ENCODE measurements at regions not wholly inside any gene's neighbourhood (a gene's known extent, or its start where the extent isn't known, plus 50 kb on each side); places are given as distances from the start of the nearest gene placed in this dataset.

DNA sequence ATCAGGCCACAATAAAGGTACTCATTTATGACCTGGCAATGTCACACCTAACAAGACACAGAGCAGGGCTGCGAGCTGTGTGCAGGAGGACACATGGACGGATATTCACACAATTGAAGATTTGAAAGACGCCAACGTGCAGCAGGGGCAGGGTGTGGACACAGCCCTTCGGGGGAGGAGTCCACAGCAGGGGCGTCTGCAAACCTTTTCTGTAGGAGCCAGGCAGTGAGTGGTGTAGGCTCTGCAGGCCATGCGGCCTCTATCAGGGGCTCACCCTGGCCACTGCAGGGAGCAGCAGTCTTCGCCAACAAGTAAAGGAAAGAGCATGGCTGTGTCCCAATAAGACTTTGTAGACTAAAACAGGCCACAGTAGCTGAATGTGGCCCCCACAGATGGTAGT, 125.7 kb upstream of the SNTG2 start:
- no peak for DNase-seq

GRCh38 chr2:824524-824923, 126.1 kb upstream of the SNTG2 start:
- no peak for DNase-seq

GRCh38 chr2:821546-821945, 129.1 kb upstream of the SNTG2 start:
- DNase-seq, result no peak

- DNase-seq, result no peak
These were observed 131.0 kb upstream of the SNTG2 start for GRCh38 chr2:819601-820000.

GRCh38 chr2:819121-819520, 131.5 kb upstream of the SNTG2 start:
- DNase-seq, result no peak

GRCh38 chr2:817336-818015, 133.2 kb upstream of the SNTG2 start:
- DNase-seq, result no peak

- no peak for DNase-seq
These were observed 134.4 kb upstream of the SNTG2 start for GRCh38 chr2:816278-816677.

DNA sequence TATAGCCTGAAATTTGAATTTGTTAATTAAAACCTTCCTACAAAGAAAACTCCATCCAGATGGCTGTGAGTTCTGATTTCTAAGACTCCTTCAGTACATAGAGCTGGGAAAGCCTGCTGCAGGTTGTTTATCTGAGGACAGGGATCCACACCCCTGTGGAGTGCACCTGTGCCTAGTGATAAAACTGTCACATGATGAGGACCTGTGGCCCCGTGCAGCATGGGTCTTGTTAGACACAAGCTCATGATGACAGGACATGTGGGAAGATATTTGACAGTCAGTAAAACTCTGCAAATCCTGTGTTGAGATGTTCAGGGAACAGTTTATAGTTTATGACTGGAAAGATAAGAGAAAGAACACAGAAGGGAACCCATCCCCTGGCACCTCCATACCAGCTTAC, 133.2 kb upstream of the TMEM18 start:
- DNase-seq, result no peak

DNA sequence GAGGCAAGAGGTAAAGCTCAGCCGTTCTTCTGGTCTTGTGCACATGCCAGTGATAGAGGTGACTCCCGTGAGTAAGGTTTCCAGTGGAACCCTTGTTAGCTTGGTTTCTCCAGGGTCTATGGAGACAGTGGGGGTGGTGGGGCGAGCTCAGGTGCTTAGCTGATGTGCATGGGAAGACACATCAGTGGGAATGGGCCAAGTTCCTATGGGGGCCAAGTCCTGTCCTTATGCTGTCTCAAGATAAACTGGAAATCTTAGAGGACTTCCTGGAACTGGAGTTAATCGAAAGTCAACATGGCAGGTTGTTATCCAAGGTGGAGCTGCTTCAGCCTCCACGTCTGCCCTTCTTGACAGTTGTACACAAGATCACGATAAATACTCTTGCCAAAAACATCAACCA, 130.1 kb upstream of the TMEM18 start:
- DNase-seq, result no peak

- DNase-seq, result no peak
These were observed 128.5 kb upstream of the TMEM18 start for GRCh38 chr2:805664-806063.

- no peak for DNase-seq
These were observed 120.8 kb upstream of the TMEM18 start for GRCh38 chr2:797993-798392.

DNA sequence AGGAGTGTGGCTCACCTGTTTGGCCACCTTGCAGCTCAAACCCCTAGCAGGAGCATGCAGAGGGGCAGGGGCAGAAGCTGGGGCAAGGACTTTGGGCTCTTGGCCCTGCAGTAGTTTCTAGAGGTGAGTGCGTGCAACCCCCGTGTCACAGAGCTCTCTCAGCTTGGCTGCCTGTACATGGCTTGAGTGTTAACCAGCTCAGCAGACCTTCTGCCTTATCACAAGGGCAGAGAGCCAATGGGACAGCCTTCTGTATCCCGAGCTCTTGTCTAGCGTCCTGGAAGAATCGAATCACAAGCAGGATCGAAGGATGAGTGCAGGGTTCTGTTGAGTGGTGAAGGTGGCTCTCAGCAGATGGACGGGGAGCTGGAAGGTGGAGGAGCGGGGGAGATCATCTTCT, 120.3 kb upstream of the TMEM18 start:
- DNase-seq, result no peak

DNA sequence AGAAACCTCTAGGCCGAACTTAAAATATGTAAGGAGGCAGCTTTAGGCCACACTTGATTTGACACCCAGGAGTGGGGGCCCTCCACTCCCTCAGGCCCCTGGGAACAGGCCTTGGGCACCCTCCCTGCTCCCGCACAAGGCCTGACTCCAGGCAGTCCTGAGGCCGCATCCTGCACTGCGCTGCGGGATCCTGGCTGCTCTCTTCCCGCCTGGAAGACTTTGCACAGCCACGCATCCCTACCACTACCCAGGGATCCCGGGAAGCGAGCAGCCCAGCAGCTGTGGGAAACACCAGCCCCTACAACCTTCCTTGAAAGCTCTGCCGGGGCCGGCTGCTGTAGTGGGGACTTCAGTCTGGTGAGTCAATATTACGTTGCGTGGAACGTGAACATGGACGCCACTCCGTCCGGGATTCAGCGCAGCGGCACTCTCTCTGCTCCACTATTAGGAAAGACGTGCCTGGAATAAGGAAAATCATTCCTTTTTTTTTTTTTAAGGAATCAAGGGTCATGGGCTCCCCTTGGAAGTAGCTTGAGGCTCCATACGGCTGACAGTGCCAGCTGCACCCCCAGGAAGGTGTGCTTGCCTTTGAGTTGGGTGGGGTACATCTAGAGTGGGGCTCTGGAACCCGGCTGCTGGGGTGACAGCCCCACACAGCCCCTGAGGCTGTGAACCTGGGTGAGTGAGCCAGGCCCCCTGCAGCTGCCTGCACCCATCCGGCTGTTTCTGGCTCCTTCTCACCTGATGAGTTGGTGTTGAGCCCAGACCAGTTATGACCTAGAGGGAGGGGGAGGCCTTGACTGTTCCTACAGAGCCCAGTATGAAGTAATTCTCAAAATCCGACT, 119.2 kb upstream of the TMEM18 start:
- no peak for DNase-seq

GRCh38 chr2:795531-796041, 118.4 kb upstream of the TMEM18 start:
- DNase-seq, result peak; percentile 63

- no peak for DNase-seq
These were observed 117.5 kb upstream of the TMEM18 start for GRCh38 chr2:794554-795241.

- no peak for DNase-seq
These were observed 116.0 kb upstream of the TMEM18 start for GRCh38 chr2:793236-793635.

DNA sequence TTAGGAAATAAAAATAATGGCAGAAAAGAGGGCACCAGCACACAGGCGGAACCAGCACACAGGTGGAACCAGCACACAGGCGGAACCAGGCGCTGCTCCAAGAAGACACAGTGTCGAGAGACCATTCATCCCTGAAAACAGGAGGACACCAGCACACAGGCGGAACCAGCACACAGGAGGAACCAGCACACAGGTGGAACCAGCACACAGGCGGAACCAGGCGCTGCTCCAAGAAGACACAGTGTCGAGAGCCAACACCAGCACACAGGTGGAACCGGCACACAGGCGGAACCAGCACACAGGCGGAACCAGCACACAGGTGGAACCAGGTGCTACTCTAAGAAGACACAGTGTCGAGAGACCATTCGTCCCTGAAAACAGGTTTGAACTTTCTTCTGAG, 115.5 kb upstream of the TMEM18 start:
- no peak for DNase-seq

GRCh38 chr2:790634-791245, 113.5 kb upstream of the TMEM18 start:
- no peak for DNase-seq

- no peak for DNase-seq
These were observed 112.9 kb upstream of the TMEM18 start for GRCh38 chr2:790081-790480.

- DNase-seq, result no peak
These were observed 112.3 kb upstream of the TMEM18 start for GRCh38 chr2:789529-789928.

GRCh38 chr2:788227-789032, 111.2 kb upstream of the TMEM18 start:
- no peak for DNase-seq

DNA sequence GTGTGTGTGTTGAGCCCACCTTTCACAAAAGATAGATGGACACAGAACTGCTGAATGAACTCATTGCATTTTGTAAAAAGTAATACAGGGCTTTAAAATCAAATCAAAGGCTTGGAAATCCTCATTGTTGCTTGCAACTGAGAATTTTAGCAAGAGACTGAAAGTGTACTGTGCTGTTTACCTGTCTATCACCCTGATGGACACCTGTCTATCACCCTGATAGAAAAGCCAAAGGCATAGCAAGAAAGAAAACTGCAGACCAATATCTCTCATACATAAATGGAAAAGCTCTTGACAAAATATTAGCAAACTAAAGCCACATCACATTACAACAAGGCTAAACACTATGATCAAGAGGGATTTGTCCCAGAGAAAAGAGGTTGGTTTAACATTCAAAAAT, 107.5 kb upstream of the TMEM18 start:
- DNase-seq, result no peak

Data from hindlimb muscle (tissue), 1 donor.